GM21447 (cell line): ENCODE measurements at regions not wholly inside any gene's neighbourhood (a gene's known extent, or its start where the extent isn't known, plus 50 kb on each side); places are given as distances from the start of the nearest gene placed in this dataset.
"Not testable (repeated sequence)": the region's sequence is repeated elsewhere in the genome, so short reads cannot be mapped to it uniquely, and the experiment has no call there.

Experiments
- ATAC-seq: cut with Tn5 transposase; IDR thresholded peaks from one replicate; pipeline ENCODE4 v1.9.1; 2021; ENCODE audit not compliant: unreplicated experiment

DNA sequence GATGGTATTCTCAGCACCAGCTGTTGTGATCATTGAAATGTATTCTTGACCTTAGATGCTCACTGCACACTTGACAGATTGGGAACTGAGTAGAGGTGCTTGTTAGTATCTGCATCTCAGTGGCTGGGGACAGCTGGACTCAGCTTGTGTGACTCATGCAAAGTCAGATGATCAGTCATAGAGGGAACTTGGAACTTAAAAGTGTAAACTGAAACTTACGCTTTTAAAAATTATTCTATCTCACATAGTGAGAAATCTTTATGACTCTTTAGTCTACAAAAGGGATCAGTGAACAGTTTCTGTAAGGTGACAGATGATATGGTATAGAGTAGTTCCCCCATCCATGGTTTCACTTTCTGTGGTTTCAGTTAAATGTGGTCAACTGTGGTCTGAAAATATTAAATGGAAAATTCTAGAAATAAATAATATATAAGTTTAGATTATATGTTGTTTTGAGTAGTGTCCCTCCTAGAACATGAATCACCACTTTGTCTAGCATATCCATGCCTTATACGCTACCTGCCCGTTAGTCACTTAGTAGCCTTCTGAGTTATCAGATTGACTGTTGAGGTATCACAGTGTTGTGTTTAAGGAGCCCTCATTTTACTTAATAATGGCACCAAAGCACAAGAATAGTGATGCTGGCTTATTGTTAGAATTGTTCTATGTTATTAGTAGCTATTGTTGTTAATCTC lies 135.6 kb upstream of the ZNF658 start:
- ATAC-seq, result peak; percentile 98

DNA sequence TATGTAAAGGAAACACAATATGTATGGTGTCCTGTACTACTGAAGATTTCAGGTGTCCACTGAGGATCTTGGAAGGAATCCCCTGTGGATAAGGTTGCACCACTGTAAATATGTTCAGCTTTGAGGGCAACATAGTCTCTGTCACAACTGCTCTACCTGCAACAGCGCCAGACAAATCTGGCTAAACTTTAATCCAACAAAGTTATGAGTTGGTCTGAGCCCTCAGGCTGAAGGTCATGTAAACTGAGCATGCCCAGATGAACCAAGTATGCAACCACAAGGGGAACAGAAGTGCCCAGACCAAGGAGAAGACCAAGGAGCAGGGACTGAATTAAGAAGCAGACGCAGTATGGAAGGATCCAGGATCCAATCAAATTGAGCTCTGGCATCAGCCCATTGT lies 135.0 kb upstream of the ZNF658 start:
- ATAC-seq, result not testable (repeated sequence)

- ATAC-seq, result not testable (repeated sequence)
Observed at GRCh38 chr9:66771504-66771903, 129.0 kb upstream of the ZNF658 start.

- not testable (repeated sequence) for ATAC-seq
Observed at GRCh38 chr9:66774618-66775017, 125.9 kb upstream of the ZNF658 start.

DNA sequence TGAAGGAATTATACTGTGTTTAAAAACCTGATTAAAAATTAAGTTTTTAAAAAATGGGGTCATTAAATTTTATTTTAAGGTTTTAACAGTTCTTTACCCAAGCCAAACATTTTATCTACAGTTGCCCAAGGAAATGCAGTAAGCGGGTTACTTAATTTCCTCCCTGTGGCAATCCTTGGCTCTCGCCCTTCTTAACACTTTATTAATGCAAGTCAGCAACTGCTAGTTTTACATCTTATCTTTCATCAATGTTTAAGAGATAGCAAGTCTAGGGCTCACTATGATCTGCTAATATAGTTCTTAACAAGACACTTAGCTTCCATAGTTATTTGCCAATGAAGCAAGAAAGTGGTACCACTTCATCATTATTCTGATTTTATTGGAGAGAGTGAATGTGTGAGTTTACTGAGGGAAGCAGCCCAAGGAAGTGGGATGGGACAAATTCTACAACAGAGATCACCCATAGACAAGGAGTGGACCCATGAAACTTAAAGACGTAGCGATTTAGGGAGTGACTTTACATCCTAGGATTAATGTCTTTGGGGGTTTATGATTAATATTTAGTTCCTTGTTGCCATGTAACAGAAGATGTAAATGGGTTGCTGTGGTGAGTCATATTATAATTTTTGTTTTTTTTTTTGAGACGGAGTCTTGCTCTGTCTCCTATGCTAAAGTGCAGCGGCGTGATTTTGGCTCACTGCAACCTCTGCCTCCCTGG lies 120.4 kb upstream of the ZNF658 start:
- not testable (repeated sequence) for ATAC-seq

DNA sequence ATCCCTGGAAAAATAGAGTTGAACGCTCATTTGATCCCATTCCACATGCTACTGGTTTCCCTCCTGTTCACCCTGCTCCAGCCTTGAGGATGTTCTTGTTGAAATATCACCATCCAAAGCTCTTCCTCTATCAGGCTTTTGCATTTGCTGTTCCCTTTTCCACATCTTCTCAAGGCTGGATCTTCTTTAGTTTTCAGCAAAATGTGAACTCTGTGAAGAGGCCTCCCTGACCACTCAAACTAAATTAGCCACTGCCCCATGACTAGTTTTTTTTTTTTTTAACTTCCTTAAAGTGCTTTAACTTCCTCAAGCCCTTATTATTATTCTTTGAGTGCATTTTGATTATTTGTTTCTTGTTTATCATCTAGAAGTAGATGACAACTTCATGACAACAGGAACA lies 119.3 kb upstream of the ZNF658 start:
- ATAC-seq, result not testable (repeated sequence)

DNA sequence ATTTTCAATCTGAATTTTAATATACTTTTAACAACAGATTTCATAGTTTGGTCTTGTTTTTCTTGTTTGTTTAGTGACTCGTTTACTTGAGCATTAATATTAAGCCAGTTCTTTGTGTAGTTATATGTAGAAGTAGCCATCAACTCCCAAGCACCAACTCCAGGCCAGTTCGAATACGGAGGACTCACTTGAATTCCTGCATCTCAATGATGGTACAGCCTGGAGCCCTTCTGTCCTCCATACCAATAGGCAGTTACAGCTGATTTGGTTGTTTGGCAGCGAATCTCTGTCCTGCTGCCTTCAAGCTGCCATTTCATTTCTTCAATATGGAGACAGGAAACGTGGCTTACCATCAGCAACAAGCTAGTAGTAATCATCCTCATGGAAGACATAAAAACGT lies 118.5 kb upstream of the ZNF658 start:
- not testable (repeated sequence) for ATAC-seq

DNA sequence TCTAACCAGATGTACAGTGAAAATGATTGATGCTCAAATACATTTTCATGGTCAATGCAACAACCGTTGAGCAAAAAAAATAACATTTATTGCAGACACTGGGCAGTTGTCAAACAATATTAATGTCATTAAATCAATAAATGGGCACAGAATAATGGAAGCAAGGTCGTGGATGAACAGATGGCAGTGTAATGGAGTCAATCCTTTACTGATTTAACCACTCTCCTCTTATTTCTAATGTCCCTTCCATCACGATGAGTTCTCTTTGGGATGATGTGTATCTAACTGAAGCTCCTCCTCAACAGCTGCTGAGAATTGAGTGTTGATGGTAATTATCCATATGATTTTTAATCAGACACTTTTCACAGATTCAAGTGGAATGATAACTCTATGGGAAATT lies 114.9 kb upstream of the ZNF658 start:
- ATAC-seq, result not testable (repeated sequence)

GRCh38 chr9:66791092-66791750 lies 109.3 kb upstream of the ZNF658 start:
- ATAC-seq, result not testable (repeated sequence)

- ATAC-seq, result not testable (repeated sequence)
Observed at GRCh38 chr9:66794769-66795168, 105.8 kb upstream of the ZNF658 start.

GRCh38 chr9:66795723-66796503 lies 104.6 kb upstream of the ZNF658 start:
- ATAC-seq, result not testable (repeated sequence)

DNA sequence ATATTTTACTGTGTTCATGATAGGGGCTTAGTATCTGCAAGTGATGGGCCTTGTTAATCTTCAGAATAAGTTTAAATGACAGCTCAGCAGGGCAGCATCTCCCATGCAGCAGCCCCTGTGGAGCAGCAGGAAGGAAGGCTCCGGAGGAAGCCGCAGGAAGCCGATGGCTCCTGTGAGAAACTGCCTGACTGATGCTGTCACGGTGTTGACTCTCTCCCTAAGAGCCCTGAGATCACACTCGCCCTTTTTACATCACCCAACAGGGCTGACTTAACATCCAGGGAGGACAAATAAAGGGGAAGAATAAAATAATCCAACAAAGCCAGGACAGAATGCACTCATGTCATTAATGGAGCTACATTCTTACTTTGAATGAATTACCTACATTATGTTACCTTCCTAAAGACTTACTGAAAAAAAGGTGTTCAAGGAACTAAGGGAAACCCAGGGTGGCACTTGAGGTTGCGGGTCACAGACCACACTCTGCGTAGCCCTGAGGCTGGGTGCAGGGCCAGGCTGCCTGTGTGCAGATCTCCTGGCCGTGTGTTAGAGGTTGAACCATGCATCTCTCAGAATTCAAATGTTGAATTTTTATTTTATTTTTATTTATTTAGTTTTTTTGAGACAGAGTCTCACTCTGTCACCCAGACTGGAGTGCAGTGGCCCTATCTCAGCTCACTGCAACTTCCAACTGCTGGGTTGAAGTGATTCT lies 102.5 kb upstream of the ZNF658 start:
- not testable (repeated sequence) for ATAC-seq

- not testable (repeated sequence) for ATAC-seq
Observed at GRCh38 chr9:66803619-66804018, 96.9 kb upstream of the ZNF658 start.

GRCh38 chr9:66810247-66810646 lies 90.3 kb upstream of the ZNF658 start:
- ATAC-seq, result not testable (repeated sequence)

DNA sequence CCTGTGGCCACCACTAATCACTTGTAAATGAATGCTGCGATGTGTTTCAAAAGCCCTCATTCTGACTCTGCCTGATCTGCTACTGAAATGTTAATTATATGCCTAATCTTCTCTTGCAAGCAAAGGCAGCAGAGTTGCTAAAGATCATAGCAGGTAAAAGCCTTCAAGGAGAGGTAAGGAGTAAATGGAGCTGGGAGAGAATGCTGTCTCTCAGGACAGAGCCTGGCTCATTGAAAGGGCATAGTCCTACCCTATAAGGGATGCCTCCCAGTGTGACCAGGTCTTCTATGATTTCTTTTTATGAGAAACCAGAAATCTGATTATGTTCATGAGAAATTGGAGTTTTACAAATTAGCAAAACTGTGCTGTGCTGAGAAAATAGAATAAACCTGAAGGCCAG lies 88.2 kb upstream of the ZNF658 start:
- ATAC-seq, result not testable (repeated sequence)

- ATAC-seq, result not testable (repeated sequence)
Observed at GRCh38 chr9:66812967-66813366, 87.6 kb upstream of the ZNF658 start.

DNA sequence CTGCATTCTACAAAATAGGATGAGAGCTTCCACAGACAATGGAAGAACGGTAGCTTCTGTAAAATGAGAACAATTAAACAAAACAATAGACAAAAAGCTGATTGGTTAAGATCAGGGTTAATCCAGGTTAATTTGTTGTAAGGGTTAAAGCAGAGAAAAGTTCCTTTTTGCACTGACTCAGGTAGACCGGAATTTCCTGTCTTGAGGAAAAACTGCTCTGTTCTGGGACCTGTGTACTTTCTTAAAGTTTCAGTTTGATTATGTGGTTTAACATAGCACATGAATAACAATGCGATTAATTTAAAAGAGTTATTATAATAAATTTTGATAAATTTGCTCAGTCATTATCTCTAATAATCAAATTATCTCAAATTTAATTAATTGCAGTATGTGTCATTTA lies 86.5 kb upstream of the ZNF658 start:
- ATAC-seq, result not testable (repeated sequence)

- ATAC-seq, result not testable (repeated sequence)
Observed at GRCh38 chr9:66819510-66819909, 81.0 kb upstream of the ZNF658 start.

DNA sequence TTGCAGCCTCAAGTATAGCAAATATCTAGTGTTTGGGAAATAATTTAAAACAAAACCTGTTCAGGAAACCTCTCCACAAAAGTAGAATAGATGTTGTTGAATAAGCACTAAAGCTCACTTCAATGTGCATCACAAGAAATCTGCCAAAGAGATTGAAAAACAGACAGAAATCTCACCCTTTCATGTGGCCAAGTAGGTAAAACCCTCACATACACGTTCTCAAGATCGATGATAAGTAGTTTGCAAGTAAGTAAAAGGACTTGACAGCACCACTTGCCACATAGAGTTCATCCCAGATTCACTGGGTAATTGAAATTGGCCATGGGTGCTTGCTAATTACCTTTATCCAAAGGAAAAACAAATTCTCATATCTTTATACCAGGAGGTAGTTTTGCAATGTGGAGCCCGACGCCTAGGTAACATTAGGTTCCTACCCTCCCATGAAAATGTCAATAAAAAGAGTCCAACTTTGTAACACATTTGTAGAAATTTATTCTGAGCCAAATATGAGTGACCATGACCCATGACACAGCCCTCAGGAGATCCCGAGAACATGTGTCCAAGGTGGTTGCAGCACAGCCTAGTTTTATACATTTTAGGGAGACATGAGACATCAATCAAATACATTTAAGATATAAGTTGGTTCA lies 80.4 kb upstream of the ZNF658 start:
- ATAC-seq, result not testable (repeated sequence)

DNA sequence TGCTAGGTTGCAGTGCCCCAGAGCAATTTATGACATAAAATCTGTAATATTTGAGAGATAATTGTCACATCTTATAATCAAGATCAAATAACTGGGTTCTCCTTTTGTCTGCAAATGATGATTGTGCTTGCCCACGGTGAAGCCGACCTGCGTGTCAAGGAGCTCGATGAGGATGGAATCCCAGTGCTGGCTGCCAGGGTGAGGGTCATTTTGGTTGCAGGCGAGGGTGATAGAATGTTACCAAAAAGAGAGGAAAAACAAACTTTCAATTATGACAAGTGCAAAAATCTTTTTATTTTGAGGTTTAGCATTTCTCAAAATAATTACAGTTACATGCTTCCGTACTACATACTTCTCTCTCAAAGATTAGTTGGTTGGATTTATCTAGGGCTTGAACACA lies 76.4 kb upstream of the ZNF658 start:
- not testable (repeated sequence) for ATAC-seq
